GM19035 (cell line): ENCODE measurements at regions not wholly inside any gene's neighbourhood (a gene's known extent, or its start where the extent isn't known, plus 50 kb on each side); places are given as distances from the start of the nearest gene placed in this dataset.
"Not testable (repeated sequence)": the region's sequence is repeated elsewhere in the genome, so short reads cannot be mapped to it uniquely, and the experiment has no call there.

Experiments
- ATAC-seq: cut with Tn5 transposase; IDR thresholded peaks from one replicate; pipeline ENCODE4 v1.9.1; 2021; ENCODE audit not compliant: unreplicated experiment

DNA sequence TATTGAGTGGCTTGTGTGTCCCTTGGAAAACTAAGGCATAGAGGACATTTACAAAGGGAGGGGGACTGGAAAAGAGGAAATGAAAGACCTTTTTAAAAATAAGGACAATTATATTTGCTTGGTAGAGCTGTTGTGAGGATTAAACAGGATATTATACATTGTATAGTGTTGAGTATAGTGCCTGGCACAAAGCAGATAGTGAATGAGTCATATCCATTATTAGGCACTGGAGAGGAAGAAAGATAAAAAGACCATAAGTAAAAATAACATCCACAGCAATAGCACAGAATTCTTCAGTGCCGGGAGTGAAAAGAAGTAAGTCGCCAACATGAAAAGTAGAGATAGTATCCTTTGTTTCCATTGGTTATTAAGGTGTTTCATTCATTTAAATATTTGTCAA, 623.3 kb downstream of the PDCD6IP start:
- no peak for ATAC-seq

DNA sequence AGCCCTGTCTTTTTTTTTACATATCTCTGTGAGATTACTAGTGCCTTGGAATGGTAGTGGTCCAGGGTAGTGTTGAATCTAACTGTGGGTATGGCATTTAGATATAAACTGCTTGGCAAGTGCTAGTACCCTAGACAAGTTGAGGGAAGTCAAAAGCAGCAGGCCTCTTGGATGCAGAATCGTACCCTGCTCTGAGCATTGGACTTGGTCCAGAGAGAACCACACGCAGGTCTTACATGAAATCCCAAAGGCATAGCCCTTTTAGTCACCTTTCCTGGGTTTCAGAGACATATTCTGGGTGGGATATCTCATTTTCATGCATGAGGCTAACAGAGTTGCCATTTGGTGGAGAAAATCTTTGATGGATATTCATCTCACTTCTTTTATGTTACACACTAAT, 641.4 kb downstream of the PDCD6IP start:
- ATAC-seq = no peak

DNA sequence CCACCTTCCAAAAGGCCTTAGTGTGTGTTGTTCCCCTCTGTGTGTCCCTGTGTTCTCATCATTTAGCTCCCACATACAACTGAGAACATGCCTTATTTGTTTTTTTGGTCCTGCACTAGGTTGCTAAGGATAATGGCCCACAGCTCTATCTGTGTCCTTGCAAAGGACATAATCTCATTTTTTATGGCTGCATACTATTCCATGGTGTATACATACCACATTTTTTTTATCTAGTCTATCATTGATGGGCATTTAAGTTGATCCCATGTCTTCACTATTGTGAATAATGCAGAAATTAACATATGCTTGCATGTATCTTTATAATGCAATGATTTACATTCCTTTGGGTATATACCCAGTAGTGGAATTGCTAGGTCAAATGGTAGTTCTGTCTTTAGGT, 645.7 kb downstream of the PDCD6IP start:
- ATAC-seq = no peak

DNA sequence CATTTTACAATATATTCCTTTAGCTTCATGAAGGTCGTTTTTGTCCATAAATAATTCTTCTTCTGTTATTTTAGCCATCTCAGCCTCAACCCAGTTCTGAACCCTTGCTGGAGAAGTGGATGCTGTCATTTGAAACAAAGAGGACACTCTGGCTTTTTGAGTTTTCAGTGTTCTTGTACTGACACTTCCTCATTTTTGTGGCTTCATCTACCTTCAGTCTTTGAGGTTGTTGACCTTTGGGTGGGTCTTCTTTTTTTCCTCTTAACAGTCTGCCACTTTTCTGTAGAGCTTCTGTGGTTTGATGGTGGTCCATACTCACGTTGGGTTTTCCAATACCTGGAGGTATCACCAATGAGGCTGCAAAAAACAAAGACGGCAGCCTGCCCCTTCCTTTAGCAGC, 650.9 kb downstream of the PDCD6IP start:
- no peak for ATAC-seq

DNA sequence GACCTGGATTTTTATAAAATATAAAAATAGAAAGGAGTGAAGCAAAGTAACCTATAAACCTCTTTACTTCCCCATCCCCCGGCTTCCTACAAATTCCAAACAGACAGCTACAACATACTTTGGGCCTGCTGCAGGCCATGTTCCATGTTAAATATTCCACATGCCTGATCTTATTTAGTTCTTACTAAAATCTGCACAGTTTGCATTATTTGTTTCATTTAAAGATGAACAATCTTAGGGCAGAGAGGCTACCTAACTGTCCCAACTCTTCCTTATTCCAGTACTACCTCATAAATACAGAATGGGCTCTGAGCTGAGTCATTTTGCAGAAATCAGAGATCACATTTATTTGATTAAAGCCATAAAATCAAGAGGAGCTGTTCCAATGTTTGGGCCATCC, 665.0 kb downstream of the PDCD6IP start:
- no peak for ATAC-seq

GRCh38 chr3:34464646-34465045, 666.2 kb downstream of the PDCD6IP start:
- no peak for ATAC-seq

DNA sequence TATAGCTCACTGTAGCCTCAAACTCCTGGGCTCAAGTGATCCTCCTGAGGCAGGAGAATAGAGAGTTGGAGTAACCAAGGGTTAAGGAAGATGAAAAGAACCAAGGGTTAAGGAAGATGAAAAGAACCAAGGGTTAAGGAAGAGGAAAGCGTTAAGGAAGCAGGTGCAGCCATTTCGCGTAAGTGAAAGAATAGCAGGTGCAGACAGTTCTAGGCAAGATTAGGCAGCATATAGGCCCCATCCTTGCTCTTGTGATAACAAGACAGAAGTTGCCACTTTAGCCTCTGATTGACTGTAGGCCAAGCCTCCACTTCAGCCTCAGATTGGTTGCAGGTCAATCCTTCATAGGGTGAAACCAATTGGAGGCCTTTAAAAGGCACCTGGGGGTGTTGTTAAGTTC, 677.4 kb downstream of the PDCD6IP start:
- no peak for ATAC-seq

DNA sequence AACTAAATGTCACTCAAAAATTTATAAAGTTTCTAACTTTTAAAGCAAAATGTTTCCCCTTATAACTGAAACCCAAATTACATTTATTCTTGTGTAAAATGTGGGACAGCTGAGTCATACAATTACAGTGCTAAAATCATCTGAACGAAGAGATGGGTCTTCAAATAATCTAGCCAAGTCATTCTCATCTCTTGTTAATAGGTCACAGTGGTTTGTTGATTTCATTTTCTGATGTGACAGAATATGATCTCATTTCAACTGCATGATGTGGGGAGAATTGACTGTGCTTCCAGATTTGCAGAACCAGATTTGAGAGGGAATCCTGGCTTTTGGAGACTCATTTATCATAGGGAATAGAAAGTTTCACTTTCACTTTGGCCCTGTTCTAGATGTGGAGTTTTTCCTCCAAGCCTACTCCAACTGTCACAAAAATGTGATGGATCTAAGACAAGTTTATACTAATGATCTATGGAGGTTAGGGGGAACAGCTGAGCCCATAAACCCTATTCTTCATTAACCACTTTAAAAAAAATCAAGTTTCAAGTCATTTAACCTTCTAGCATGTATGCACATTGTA, 685.0 kb downstream of the PDCD6IP start:
- ATAC-seq = no peak

DNA sequence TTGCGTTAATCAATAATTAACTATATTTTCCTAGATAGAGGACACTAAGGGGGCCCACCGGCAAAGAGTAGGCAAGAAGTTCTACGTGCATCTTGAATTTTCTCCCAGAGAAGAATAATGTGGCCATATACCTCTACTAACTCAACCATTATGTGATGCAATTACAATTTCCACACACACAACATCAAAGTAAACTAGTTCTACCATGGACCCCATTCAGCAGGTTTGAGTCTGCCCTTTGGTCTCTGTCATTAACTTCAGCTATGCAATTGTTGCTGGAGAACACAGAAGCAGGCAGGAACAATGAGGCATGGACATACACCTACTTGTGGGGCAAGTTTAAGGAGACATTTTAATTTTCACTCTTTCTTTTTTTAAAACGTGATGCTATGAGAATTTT, 705.9 kb downstream of the PDCD6IP start:
- ATAC-seq = no peak

DNA sequence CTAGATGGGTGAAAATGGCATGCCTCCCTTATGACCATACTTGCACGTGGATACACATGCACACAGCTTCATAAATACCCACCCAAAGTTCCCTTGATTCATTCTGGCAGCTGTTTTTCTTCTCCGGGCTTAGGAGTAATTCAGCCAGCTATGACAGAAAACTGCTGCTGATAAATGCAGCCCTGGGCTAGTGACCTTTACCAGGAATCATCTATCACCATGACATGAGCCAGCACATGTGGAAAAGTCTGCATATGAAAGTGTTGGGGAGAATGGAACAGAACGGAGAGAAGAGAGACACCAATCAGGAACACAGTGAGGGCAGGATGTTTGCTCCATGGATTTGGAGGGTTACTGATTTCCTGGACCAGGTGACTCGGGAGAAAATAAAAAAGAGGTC, 706.3 kb downstream of the PDCD6IP start:
- ATAC-seq = no peak

- ATAC-seq = no peak
Observed at GRCh38 chr3:34508732-34509131, 710.3 kb downstream of the PDCD6IP start.

GRCh38 chr3:34511891-34512290, 713.5 kb downstream of the PDCD6IP start:
- no peak for ATAC-seq

DNA sequence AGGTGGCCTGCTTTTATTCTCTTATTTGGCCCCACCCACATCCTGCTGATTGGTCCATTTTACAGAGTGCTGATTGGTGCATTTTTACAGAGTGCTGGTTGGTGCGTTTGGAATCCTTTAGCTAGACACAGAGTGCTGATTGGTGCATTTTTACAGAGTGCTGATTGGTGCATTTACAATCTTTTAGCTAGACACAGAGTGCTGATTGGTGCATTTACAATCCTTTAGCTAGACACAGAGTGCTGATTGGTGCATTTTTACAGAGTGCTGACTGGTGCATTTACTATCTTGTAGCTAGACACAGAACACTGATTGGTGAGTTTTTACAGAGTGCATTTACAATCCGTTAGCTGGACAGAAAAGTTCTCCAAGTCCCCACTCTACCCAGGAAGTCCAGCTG, 720.6 kb downstream of the PDCD6IP start:
- not testable (repeated sequence) for ATAC-seq

GRCh38 chr3:34531156-34531555, 732.7 kb downstream of the PDCD6IP start:
- ATAC-seq = no peak

DNA sequence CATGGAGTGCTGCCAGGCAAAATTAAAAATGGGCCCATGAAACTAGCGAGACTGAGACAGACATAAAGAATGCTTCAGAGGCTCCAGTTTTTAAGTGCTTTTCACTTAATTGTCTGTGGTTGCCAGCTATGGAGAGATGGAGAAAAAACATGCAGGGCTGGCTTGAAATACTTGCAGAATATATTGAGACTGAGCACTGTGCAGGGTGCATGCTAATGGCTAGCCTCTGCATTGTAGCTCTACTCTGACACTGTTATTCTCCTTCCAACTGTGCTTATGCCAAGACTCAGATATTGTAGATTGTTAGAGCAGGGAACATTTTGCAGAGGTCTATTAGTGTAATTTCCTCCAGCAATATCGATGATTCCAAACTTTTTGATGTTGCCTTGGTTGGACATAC, 735.0 kb downstream of the PDCD6IP start:
- ATAC-seq = no peak

- ATAC-seq = no peak
Observed at GRCh38 chr3:34534013-34534412, 735.6 kb downstream of the PDCD6IP start.

DNA sequence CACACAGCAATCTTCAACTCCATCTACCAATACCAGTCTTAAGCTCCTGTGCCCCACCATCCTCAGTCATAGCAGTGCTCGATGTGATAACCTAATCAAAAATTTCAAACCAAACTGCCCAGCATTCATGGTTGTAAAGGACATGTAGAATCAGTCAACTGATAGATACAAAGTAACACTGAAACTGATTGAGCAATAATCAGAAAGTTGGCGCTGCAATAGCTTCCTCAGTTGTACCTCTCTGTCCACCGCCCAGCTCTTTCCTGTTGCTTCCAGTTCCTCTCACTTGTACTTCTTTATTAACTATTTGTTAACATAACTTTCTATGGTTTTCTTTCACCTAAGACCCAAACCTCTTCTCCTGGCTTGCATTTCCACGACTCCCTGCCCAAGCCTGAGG, 745.7 kb downstream of the PDCD6IP start:
- ATAC-seq = no peak

GRCh38 chr3:34547297-34547920, 749.0 kb downstream of the PDCD6IP start:
- no peak for ATAC-seq

- no peak for ATAC-seq
Observed at GRCh38 chr3:34567266-34567665, 768.8 kb downstream of the PDCD6IP start.

DNA sequence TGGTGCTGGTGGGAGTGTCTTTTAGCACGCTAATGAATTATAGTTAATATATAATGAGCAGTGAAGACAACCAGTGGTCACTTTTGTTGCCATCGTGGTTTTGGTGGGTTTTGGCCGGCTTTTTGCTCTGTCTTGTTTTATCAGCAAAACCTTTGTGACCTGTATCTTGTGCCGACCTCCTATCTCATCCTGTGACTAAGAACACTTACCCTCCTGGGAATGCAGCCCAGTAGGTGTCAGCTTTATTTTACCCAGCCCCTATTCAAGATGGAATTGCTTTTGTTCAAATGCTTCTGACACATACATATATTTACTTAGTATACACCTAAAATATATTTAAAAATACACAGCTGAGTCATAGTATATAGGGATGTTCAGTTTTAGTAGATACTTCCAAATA, 770.3 kb downstream of the PDCD6IP start:
- ATAC-seq = no peak

DNA sequence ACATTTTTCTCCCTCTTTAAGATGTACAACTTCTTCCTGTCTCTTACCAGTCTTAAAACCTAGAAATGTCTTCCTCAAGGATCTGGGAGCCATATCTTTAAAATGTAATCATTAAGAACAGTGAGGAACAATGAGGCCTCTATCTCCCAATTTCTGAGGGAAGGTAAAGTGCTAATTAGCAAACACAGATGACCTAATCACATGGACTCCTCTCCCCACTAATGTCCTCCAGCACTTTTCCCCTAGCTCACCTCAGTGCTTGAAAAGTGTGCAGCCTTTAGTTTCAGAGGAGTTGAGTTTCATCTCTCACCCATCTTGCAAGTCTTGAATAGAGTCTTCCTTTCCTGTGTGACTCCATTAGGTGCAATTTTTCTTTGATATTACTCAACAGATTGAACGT, 771.0 kb downstream of the PDCD6IP start:
- no peak for ATAC-seq

GRCh38 chr3:34570916-34571705, 772.7 kb downstream of the PDCD6IP start:
- ATAC-seq = no peak
